Endothelial cell of umbilical vein (primary cell): ENCODE measurements at regions not wholly inside any gene's neighbourhood (a gene's known extent, or its start where the extent isn't known, plus 50 kb on each side); places are given as distances from the start of the nearest gene placed in this dataset.

Experiments used
- BruUV-seq: library from RNA; stranded (reverse); fragments of 400-500 nt; replicated peaks from 2 replicates; lab custom pipeline; 2021; lab: Mats Ljungman, UMichigan
- CTCF ChIA-PET: fragments of 300-600, 350-600 bp; sonication (Branson Sonifier 250); formaldehyde crosslinking; loops from one replicate; lab custom pipeline; 2021; ENCODE audit warnings: antibody characterized with exemption, inconsistent platforms; lab: Charles Lee
- POLR2A ChIA-PET: fragments of 300-600, 350-600 bp; sonication (Branson Sonifier 250); formaldehyde crosslinking; loops from one replicate; lab custom pipeline; 2021; ENCODE audit warnings: antibody characterized with exemption, inconsistent platforms; lab: Charles Lee
- DNase-seq: peaks from one replicate; pipeline ENCODE4 v3.0.0-alpha.2; 2011; ENCODE audit warnings: low read depth, low spot score
- FAIRE-seq: peaks from 2 replicates; lab custom pipeline; 2011; peaks lifted over from hg19 to GRCh38; lab: Jason Lieb, UNC
- H2AFZ ChIP-seq: 2 replicates; pipeline ENCODE4 v1.6.0; 2012; ENCODE audit warnings: low read depth, low read length, control low read depth, inconsistent platforms
- H3K27ac ChIP-seq: 2 replicates; pipeline ENCODE4 v1.5.1; 2011; ENCODE audit warnings: low read depth, mild to moderate bottlenecking, control low read depth, low read length, moderate library complexity; ENCODE audit not compliant: insufficient read depth
- H3K27me3 ChIP-seq, 2 experiments: 2 replicates each; pipeline versions ENCODE4 v1.6.0 to v1.6.1; 2011; ENCODE audit warnings: low read length in 2 of 2, mixed read lengths in 1 of 2; ENCODE audit not compliant: control insufficient read depth in 2 of 2, insufficient read depth in 2 of 2
- H3K36me3 ChIP-seq, 2 experiments: 2 replicates in 1 of 2; 3 replicates in 1 of 2; pipeline ENCODE4 v1.5.1; 2011; ENCODE audit warnings: low read length in 2 of 2, mild to moderate bottlenecking in 1 of 2, moderate library complexity in 1 of 2; ENCODE audit not compliant: control insufficient read depth in 2 of 2, insufficient read depth in 2 of 2; ENCODE audit errors: extremely low read depth in 1 of 2
- H3K4me1 ChIP-seq: 3 replicates; pipeline ENCODE4 v1.5.1; 2011; ENCODE audit warnings: mild to moderate bottlenecking, low read length; ENCODE audit not compliant: control insufficient read depth, insufficient read depth; ENCODE audit errors: extremely low read depth
- H3K4me2 ChIP-seq: 2 replicates; pipeline ENCODE4 v1.6.1; 2011; ENCODE audit warnings: low read length, control low read depth, mixed read lengths; ENCODE audit not compliant: insufficient read depth
- H3K4me3 ChIP-seq, 3 experiments: fragments of 200-600 bp in 1 of 3; sonication (generic), shearing (Covaris generic) in 1 of 3; replicated peaks in 1 of 3; 2 replicates each; pipeline ENCODE4 v1.5.1; 2011 to 2016; ENCODE audit warnings: control low read depth in 3 of 3, low read length in 3 of 3, mild to moderate bottlenecking in 2 of 3, inconsistent platforms in 1 of 3, low read depth in 1 of 3, moderate library complexity in 1 of 3; ENCODE audit not compliant: insufficient read depth in 1 of 3
- H3K79me2 ChIP-seq: 2 replicates; pipeline ENCODE4 v1.6.0; 2012; ENCODE audit warnings: low read length, inconsistent platforms; ENCODE audit not compliant: control insufficient read depth, insufficient read depth
- H3K9ac ChIP-seq: replicated peaks from 2 replicates; pipeline ENCODE3; 2011; ENCODE audit warnings: low read length, control low read depth; ENCODE audit not compliant: insufficient read depth; ENCODE audit errors: extremely low read depth
- H3K9me1 ChIP-seq: replicated peaks from 3 replicates; pipeline ENCODE4 v1.6.0; 2011; ENCODE audit warnings: mild to moderate bottlenecking, low read length; ENCODE audit not compliant: control insufficient read depth, insufficient read depth; ENCODE audit errors: extremely low read depth
- H3K9me3 ChIP-seq: replicated peaks from 2 replicates; pipeline ENCODE4 v1.5.1; 2012; ENCODE audit warnings: low read length, inconsistent platforms; ENCODE audit not compliant: control insufficient read depth, insufficient read depth
- H4K20me1 ChIP-seq: replicated peaks from 2 replicates; pipeline ENCODE3; 2011; ENCODE audit warnings: mild to moderate bottlenecking, low read length; ENCODE audit not compliant: control insufficient read depth, insufficient read depth; ENCODE audit errors: extremely low read depth
- CTCF ChIP-seq, 2 donors: IDR thresholded peaks; 1 replicate in 1 of 2; 2 replicates in 1 of 2; pipeline ENCODE4 v1.5.1; 2011; ENCODE audit warnings: low read length in 2 of 2, mild to moderate bottlenecking in 2 of 2, moderate library complexity in 2 of 2, control low read depth in 1 of 2, inconsistent platforms in 1 of 2, low read depth in 1 of 2; ENCODE audit not compliant: insufficient read depth in 1 of 2; ENCODE audit errors: extremely low read depth in 1 of 2
- EZH2 ChIP-seq: IDR thresholded peaks from 2 replicates; pipeline ENCODE4 v1.6.1; 2012; ENCODE audit warnings: borderline replicate concordance, low read depth, mild to moderate bottlenecking, moderate library complexity, low read length, inconsistent platforms; ENCODE audit not compliant: severe bottlenecking
- FOS ChIP-seq: IDR thresholded peaks from 2 replicates; pipeline ENCODE4 v1.6.1; 2011; ENCODE audit warnings: mild to moderate bottlenecking, low read length, moderate library complexity, borderline replicate concordance; ENCODE audit not compliant: insufficient read depth
- GATA2 ChIP-seq: IDR thresholded peaks from 2 replicates; pipeline ENCODE4 v1.7.0; 2011; ENCODE audit warnings: low read depth, mild to moderate bottlenecking, moderate library complexity, mixed read lengths, low read length; ENCODE audit not compliant: insufficient read length, insufficient read depth
- JUN ChIP-seq: IDR thresholded peaks from 2 replicates; pipeline ENCODE4 v1.6.1; 2011; ENCODE audit warnings: borderline replicate concordance, low read depth; ENCODE audit not compliant: insufficient read length, insufficient read depth
- MAX ChIP-seq: IDR thresholded peaks from 2 replicates; pipeline ENCODE4 v1.6.1; 2011; ENCODE audit not compliant: insufficient read depth, insufficient read length
- MYC ChIP-seq: IDR thresholded peaks from one replicate; pipeline ENCODE4 v1.6.1; 2011; ENCODE audit warnings: mild to moderate bottlenecking, low read depth, low read length
- POLR2A ChIP-seq: IDR thresholded peaks from 2 replicates; pipeline ENCODE4 v1.6.1; 2012; ENCODE audit warnings: low read depth, mild to moderate bottlenecking, control low read depth, low read length
- POLR2AphosphoS5 ChIP-seq: IDR thresholded peaks from 2 replicates; pipeline ENCODE4 v1.6.1; 2012; ENCODE audit warnings: low read depth, mild to moderate bottlenecking, control low read depth, low read length, moderate library complexity; ENCODE audit not compliant: insufficient read depth
- dilution Hi-C: fragments of 300-500 bp; cut with MboI; formaldehyde crosslinking; loops from one replicate; pipeline ENCODE4 v1.15.0; 2019; ENCODE audit warnings: low sequenced_read_pairs; ENCODE audit not compliant: extremely low pct_ligation_motif_present
- intact Hi-C: fragments of 100-400 bp; cut with micrococcal nuclease; formaldehyde crosslinking; loops from one replicate; pipeline ENCODE4 v1.10.0; 2022

- ChIA-PET CTCF (interaction anchor here (1.7 kb wide), 1 partner anchor 79 kb away, joined by 4 read pairs; no protein-coding TSS in a partner anchor), POLR2A (no interaction called here)
- Histone ChIP-seq H3K9me3 (no peaks in the 10 kb centered on the region), H2AFZ (peak overlapping the region; percentile 4), H3K27me3 (no peaks in the 10 kb centered on the region), H3K4me1 (peaks cover 60% of the 10 kb centered on the region), H3K27ac (peak overlapping the region; percentile 69), H3K79me2 (no peaks in the 10 kb centered on the region), H3K4me2 (no peak overlapping the region), H3K36me3 (no peaks in the 10 kb centered on the region), H3K4me3 (no peak overlapping the region), H3K9me1 (no peaks in the 10 kb centered on the region), H4K20me1 (no peaks in the 10 kb centered on the region), H3K9ac (no peak overlapping the region)
- dilution Hi-C loops, result no loop called here
- BruUV-seq, result no TSS peak
- intact Hi-C loops, result no loop called here
- FAIRE-seq (no peak), DNase-seq (no peak)
- TF ChIP-seq POLR2AphosphoS5 (no peak), FOS (no peak), MAX (no peak), EZH2 (no peak), POLR2A (no peak), MYC (no peak), CTCF (IDR thresholded peaks at IDR 0.05; ENCODE audit: extremely low read depth in 1 of 2, insufficient read depth in 1 of 2, low read depth in 1 of 2, low read length in 2 of 2) (no peak), JUN (no peak), GATA2 (no peak)
These were observed 67.3 kb upstream of the DCBLD2 start for GRCh38 chr3:98968824-98969223.
